GM19372 (cell line): ENCODE measurements at regions not wholly inside any gene's neighbourhood (a gene's known extent, or its start where the extent isn't known, plus 50 kb on each side); places are given as distances from the start of the nearest gene placed in this dataset.

Source experiments
- ATAC-seq: cut with Tn5 transposase; IDR thresholded peaks from one replicate; pipeline ENCODE4 v1.9.1; 2021; ENCODE audit warnings: mild to moderate bottlenecking, low read depth, moderate library complexity; ENCODE audit not compliant: unreplicated experiment

GRCh38 chr4:179823342-179823741 lies 2381.1 kb upstream of the AGA start:
- no peak for ATAC-seq

- ATAC-seq: no peak
Observed at GRCh38 chr4:179831274-179831673, 2389.0 kb upstream of the AGA start.

- ATAC-seq: no peak
Observed at GRCh38 chr4:179836179-179837075, 2394.2 kb upstream of the AGA start.

GRCh38 chr4:179843370-179843769 lies 2399.8 kb upstream of the TENM3 start:
- ATAC-seq: no peak

GRCh38 chr4:179855469-179855868 lies 2387.7 kb upstream of the TENM3 start:
- ATAC-seq: no peak

- no peak for ATAC-seq
Observed at GRCh38 chr4:179858221-179858620, 2385.0 kb upstream of the TENM3 start.

DNA sequence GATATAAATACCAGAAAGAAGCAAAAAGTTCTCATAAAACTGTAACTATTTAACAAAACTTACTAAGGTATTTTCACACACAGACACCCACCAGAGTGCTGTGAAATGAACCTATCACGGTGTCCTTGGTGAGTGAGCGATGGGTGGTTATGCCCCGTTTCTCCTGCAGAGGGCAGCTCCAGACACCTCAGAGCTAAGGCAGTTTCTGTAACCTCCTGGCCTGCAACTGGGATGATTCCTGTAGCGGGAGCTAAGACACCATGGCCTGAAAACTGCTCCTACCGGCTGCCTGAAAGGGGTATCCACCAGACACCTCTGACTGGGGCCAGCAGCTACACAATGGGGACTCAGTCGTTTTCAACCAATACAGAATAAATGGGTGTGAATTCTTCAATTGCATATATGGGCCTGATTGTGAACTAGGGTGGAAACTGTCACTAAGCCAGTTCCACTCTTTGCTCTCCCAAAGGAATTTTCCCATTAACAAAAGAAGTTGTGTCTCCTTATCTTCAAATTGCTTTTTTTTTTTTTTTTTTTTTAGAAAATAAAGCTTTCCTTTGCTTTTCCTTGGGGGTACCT lies 2375.8 kb upstream of the TENM3 start:
- no peak for ATAC-seq

DNA sequence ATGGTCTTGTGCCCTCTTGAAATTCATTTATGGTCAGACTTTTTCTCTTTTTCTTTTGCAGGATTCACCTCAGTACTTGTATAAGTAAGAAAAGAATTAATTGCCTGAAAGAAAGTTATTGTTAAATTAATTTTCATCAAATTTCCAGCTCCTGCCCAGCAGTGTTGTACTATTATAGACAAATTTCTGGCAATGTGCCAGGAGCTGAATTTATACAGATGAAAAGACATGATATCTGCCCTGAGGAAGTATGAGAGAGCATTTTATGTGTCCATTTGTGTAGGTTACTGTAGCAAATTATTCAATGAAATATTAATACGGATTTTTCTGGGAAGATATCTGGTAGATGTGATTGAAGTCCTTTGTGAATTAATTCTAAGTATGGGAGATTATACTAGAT lies 2371.5 kb upstream of the TENM3 start:
- no peak for ATAC-seq

- no peak for ATAC-seq
Observed at GRCh38 chr4:179872755-179873154, 2370.4 kb upstream of the TENM3 start.

GRCh38 chr4:179880756-179881155 lies 2362.4 kb upstream of the TENM3 start:
- ATAC-seq: no peak

DNA sequence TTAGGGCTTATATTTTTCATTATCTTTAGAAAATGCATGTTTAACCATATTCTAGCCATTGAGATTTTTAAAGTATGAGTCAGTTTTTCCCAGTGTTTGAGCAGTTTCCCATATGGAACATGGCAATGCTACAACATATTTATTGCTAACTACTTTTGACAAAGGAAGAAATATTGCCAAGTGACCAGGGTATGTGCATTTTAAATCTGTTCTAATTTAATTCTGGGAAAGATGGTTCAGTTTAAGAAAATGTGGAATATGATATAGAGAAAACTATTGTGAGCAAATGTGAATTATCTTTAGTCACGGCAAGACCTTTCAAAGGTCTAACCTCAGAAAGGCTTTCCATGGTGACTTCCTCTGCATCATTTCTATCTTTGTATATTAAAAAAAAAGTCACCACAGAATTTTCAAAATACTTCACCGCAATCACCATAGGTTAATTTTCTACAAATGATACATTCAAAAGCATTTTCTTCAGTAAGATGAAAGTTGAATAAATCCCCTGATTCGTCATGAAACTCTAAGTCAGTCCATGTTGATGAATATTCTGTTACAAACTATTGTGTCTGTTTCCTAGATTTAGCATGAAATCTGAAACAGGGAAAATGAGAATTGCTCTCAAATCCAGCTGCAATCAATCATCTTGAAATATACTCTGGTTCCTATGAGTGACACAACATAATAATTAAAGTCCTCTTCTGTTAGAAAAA lies 2349.0 kb upstream of the TENM3 start:
- ATAC-seq: no peak

DNA sequence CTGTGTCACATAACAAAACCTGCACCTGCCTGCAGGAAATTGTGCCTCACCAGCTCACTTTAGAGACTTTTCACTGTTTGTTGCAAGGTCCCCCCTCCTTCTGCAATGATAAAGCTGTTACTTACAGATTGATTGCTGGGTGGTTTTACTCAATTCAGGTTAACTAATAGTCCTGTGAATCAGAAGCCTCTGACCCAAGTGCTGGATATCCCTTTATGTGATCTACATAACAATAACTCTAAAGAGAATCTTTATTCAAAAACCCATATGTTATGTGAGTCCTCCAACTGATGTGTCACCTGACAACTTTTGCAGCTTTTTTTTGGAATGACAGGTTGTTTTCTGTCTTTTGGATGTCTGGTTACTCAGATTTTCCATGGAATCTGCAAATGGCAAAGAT lies 2323.6 kb upstream of the TENM3 start:
- no peak for ATAC-seq

- no peak for ATAC-seq
Observed at GRCh38 chr4:179927473-179927872, 2315.7 kb upstream of the TENM3 start.

DNA sequence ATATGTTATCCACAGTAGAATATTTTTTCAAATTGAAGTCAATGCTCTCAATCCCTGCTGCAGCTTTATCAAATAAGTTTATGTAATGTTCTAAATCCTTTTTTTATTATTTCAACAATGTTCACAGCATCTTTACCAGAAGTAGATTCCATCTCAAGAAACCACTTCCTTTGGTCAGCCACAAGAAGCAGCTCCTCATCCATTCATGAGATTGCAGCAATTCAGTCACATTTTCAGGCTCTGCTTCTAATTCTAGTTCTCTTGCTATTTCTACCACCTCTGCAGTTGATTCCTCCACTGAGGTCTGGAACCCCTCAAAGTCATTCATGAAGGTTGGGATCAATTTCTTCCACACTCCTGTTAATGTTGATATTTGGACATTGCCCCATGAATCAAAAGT lies 2301.3 kb upstream of the TENM3 start:
- ATAC-seq: no peak

DNA sequence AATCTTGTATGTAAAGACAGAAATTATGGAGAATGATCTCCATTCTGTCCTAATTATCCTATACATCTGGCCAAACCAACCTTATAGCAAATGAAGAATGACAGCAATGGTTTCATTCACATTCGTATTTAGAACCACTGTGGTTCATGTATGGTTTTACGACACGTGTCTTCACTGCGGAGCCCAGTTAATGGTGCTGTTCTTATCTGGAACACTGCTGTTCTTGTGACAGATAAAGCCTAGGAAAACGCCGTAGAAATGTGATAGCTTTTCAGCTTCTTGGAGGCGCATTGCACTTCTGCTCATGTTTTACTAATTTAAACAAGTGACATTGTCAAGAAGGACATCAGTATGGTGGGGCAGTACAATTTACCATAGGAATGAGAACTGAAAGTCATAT lies 2266.4 kb upstream of the TENM3 start:
- no peak for ATAC-seq

DNA sequence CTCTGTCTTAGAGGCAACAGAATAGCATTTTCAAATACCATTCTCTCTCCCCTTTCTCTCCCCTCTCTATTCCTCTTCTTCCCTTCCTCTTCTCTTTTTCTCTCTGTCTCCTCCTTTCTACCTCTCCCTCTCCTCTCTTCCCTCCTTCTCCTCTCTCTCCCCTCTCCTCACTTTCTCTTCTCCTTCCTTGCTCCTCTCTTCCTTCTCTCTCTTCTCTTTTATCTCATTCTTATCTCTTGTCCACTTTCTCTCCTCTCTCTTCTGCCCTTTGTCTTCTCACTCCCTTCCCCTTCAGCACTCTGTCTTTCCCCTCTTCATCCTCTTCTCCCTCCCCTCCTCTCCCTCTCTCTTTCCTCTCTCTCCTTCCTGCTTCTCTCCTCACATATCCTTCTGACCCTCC lies 2265.8 kb upstream of the TENM3 start:
- no peak for ATAC-seq

- no peak for ATAC-seq
Observed at GRCh38 chr4:179981161-179981560, 2262.0 kb upstream of the TENM3 start.

DNA sequence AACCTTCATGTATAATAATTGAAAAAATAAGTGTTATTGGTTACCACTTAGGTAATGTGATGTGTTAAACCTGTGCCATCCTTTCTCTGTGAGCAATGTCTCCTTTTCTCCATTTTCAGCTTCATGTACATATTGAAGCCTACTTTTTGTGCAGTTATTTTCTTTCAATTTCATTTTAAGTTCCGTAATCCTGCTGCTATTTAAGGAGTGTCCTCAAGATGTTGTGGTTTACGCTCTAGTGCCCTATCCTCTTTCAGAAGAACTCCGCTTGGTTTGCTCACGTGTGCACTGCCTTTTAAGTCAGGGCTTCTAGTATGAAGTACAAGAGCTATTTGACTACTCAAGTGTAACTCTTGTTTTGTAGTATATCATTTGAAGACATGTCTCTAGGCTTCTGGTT lies 2253.2 kb upstream of the TENM3 start:
- peak; percentile 71 for ATAC-seq

- no peak for ATAC-seq
Observed at GRCh38 chr4:180009316-180009715, 2233.9 kb upstream of the TENM3 start.

GRCh38 chr4:180028682-180029081 lies 2214.5 kb upstream of the TENM3 start:
- no peak for ATAC-seq

- ATAC-seq: no peak
Observed at GRCh38 chr4:180031330-180031729, 2211.9 kb upstream of the TENM3 start.

DNA sequence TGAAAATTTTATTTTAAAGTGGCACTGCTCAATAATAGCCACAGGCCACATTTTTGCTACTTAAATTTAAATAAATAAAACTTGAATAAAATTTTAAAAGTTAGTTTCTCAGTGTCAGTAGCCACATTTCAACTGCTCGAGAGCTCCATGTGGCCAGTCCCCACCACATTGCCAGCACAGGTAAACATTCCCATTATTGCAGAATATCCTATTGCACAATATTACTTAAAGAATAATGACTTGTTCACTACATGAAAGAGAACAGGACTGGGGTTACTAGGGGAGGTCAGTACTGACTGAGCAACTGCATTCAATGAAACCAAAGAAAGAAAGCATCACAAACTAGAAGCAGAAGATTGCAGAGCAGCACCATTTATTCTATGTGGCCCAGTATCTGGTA lies 2201.6 kb upstream of the TENM3 start:
- no peak for ATAC-seq
